ENCODE measurements at regions not wholly inside any gene's neighbourhood (a gene's known extent, or its start where the extent isn't known, plus 50 kb on each side); places are given as distances from the start of the nearest gene placed in this dataset.

- TF ChIP-seq EZH2 (IDR thresholded peaks at IDR 0.05; ENCODE audit: borderline replicate concordance, low read length) (no peak), CTCF (conservative IDR thresholded peaks at IDR 0.05 in 1 of 2, IDR thresholded peaks at IDR 0.05 in 1 of 2; ENCODE audit: extremely low read depth in 1 of 2, insufficient read depth in 1 of 2, low read depth in 1 of 2, low read length in 2 of 2) (no peak)
Measured at GRCh38 chr7:125804273-125804672, 874.6 kb upstream of the POT1 start.
